Femur (tissue), 1 donor: ENCODE measurements at regions not wholly inside any gene's neighbourhood (a gene's known extent, or its start where the extent isn't known, plus 50 kb on each side); places are given as distances from the start of the nearest gene placed in this dataset.
A peak's percentile ranks its signal among the peaks of the same experiment; 100 is the strongest.

Experiments used
- DNase-seq: peaks from one replicate; pipeline ENCODE4 v3.0.0-alpha.2; 2017

DNA sequence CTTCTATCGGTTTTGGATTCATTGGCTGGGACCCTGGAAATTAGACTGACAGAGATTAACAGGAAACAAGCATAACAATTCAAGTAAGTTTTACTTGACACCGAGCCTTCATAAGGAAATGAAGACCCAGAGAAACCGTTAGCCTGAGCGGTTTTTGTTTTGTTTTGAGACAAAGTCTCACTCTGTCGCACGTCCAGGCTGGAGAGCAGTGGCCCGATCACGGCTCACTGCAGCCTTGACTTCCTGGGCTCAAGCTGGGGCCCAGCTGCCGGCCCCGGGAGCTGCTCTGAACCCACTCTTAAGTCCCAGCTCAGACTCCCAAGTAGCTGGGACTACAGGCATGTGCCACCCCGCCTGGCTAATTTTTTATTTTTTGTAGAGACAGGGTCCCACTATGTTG is 321.3 kb downstream of the SEC14L1 start:
- DNase-seq, result no peak

DNA sequence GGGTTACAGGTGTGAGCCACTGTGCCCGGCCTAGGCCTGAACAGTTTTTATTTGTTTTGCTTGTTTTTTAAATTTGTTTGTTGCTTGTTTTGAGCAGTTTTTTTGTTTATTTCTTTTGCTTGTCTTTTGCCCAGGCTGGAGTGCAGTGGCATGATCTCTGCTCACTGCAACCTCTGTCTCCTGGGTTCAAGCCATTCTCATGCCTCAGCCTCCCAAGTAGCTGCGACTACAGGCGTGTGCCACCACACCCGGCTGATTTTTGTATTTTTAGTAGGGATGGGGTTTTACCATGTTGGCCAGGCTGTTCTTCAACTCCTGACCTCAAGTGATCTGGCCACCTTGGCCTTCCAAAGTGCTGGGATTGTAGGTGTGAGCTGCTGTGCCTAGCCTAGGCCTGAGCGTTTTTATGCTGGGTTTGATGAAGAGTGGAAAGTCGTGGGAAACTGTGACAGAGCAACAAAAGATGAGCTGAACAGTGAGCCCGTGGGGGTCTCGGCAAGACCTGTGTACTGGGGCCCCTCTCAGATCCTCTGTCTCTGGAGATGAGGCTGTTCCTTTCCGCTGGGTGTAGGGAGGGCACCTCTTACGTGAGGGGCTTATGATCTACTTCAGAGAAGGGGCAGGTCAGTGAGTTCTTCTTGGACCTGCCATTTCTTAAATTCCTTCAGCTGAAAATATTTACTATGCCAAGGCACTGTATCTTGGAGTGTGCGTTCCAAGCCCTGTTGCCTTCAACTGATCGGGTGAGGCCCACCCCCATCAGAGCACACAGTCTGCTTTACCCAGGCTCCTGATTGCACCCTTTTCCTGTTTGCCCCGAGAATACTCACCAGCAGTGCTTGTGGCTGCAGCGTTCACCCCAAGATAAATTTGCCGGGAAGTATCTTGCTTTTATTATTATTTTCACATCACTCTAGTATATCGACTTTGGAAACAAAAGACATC is 322.1 kb downstream of the SEC14L1 start:
- DNase-seq, result no peak

DNA sequence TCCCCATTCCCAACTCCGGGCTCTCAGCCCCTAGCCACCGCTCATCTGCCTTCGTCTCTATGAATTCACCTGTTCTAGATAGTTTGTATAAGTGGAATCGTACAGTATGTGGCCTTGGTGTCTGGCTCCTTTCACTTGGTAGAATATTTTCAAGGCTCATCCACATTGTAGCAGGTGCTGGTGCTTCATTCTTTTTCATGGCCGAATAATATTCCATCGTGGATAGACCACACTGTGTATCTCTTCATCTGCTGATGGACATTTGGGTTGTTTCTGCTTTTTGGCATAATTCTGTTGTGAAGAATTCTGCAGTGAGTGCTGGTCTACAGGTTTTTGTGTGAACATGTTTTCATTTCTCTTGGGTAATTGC is 324.2 kb downstream of the SEC14L1 start:
- no peak for DNase-seq

DNA sequence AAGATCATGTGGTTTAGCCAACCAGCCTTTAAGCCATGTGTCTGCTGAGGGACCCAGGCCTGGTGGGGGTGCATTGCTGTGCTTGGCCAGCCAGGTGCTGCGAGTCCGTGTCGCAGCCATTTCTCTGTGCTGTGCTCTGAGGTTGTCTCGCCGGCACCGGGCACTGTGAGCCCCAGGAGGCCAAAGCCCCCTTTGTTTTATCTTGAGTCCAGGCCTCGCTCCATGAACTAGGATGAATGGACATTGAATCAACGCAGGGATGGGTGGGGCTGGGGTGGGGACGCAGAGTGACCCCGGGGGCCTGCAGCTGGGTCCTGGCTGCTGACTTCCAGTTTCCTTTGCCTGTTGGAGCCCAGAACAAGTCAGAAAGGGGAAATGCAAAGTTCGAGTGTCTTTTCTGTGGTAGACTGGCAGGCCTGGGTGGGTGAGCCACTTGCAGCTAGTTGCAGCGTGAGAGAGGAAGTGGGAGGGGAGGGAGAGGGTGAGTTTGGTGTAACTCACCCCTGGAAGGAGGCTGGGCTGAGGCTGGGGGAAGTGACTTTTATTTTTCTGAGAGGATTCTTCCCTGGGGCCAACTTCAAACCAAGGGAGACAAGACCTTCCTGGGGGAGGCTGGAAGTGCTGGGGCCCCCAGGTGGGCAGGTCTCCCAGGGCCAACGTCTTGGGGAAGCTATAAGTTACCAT is 324.7 kb downstream of the SEC14L1 start:
- DNase-seq, result peak; percentile 81

DNA sequence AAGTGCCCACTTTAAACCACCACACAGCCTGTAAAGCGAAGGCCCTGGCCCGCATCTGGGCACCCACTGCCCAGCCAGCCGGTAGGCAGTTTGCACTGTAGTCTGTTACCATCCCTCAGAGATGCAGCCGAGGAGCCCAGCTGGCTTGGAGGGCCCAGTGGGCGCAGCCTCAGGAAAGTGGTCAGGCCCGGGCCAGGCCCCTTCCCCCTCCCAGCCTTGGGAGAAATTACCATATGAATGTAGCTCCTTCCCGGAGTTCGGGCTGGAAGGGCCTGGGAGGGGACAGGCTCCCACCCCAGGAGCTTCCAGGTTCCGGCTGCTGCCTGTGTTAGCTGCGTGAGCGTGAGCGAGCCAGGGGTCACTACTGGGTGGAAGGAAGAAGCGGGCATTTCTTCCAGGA is 325.4 kb downstream of the SEC14L1 start:
- DNase-seq, result peak; percentile 74

DNA sequence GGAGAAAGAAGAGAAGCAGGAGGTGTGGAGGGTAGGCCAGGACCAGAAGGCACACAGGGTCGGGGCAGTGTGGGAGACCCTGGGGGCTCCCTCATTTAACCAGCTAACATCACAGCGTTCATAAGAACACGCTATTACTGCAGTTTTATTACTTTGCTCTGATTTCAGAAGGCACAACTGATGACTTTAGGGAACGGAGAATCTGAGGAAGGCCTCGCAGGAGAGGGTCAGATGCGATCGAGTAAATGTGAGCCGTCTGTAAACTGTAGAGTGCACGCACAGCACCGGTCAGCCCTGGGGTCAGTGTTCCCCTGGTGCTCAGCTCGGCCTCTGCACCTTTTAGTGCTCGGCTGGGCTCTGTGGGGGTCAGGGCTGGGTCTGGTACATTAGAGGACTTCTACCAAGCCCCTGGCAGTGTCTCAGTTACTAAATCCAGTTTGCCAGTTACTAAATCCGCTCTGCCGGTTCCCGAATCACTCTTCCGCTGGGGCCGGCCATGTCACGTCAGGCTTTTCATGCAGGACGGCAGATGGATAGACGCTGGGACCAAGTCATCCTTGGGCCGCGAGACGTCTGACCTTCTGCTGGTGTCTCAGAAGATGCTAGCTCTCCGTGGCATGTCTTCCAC is 325.9 kb downstream of the SEC14L1 start:
- DNase-seq, result no peak

DNA sequence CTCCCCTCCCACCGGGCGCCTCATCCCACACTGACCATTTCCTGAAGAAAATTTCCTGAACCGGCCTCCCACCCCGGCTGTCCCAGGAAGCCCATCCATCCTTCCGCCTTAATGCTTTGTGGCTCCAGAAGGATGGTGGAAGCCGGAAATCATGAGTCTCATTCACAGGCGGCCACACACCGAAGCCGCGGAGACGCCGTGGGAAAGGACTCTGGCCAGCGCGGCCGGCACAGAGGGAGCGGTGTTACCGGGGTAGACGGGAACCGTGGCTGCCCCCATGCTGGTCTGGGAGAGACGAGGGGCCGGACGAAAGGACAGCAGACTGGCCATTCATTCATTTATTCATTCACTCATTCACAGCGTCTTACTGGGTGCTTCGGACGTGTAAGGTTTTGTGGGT is 326.8 kb downstream of the SEC14L1 start:
- no peak for DNase-seq

DNA sequence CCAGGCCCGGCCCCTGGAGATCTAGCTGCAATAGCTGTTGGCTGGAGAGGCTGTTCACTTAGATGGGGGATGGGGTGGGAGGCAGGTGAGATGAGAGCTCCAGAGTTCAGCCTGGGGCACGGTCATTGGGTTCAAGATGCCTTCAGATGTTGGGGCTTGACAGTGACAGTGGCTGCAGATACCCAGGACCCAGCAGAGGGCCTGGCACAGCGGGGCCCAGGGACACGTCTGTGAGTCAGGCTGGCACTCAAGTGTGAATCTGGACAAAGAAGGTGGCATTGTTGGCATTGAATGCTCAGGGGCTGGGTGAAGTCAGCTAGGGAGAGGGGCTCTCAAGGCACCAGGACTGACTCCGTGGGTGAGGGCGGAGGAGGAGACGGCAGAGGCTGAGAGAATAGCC is 328.1 kb downstream of the SEC14L1 start:
- no peak for DNase-seq

DNA sequence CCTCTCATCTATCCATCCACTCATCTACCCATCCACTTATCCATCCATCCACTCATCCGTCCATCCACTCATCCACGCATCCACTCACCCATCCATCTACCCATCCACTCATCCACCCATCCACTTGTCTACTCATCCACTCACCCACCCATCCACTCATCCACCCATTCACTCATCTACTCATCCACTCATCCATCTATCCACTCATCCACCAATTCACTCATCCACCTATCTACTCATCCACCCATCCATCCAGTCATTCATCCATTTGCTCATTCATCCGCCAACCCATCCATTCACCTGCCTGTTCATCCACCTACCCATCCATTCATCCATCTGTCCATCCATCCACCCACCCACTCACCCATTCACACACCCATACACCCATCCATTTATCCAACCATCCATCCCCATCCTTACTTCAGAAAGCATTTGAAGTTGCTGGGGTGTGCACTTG is 329.6 kb downstream of the SEC14L1 start:
- no peak for DNase-seq

DNA sequence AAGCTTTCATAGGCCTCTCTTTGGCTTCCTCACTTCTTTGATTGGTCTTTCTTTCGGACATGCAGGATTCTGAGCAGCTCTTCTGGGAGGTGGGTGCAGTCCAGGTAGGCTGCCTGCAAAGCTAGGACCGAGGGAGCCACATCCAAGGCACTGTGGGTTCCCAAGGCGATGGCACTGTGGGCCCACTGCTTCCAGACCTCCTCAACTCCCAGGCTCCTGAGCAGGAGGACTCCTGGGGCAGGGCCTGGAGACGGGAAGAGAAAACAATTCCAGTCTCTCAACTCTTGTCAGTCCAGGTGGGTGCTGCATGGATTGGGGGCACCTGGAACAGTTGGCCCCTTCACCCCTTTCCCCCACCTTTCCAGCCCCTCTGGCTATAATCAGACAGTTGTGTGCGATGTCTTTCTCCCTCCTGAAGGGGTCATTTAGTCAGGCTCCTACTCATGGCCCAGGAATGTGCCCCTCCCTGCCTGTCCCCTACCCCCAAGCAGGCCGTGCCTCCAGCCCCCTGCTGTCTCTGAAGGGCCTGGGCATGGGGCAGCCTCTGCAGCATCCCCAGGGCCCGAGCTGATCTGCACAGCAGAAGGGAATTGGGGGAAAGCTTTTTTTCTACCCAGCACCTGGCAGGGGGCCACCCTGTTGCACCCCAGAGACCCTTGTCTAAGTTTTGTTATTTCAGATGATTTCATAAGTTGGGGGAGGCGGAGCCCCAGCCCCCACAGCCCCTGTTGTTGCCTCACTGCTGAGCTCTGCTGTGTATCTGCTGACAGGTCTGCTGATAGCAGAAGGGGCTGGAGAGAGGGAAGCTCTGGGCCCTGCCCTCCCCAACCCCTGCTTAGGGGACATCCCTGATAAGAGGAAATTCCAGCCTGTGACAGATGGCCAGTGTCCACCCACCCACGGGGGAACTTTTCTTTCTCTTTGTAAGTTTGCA is 330.3 kb downstream of the SEC14L1 start:
- DNase-seq, result peak; percentile 62

DNA sequence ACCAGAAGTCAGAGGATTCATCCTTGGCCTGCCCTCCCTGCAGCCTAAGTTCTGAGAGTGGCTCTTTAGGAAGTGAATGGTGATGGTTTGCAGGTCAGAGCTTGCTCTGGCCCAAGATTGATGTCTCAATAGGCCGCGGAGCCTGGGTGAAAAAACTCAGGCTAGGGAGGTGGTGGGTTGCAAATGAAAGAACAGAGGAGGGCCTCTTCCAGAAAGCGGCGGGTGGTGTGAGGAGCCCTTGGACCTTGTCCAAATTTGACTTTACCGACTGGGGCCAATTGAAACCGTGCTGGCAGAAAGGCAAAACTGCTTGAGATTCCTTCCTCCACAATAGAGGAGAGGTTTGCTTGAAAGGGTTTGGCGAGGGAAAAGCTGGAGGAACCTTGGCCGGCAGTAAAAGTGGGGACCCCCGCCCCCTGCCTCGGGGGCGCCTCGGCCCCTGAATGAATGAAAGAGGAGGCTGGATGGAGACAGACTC is 331.3 kb downstream of the SEC14L1 start:
- DNase-seq, result peak; percentile 80

DNA sequence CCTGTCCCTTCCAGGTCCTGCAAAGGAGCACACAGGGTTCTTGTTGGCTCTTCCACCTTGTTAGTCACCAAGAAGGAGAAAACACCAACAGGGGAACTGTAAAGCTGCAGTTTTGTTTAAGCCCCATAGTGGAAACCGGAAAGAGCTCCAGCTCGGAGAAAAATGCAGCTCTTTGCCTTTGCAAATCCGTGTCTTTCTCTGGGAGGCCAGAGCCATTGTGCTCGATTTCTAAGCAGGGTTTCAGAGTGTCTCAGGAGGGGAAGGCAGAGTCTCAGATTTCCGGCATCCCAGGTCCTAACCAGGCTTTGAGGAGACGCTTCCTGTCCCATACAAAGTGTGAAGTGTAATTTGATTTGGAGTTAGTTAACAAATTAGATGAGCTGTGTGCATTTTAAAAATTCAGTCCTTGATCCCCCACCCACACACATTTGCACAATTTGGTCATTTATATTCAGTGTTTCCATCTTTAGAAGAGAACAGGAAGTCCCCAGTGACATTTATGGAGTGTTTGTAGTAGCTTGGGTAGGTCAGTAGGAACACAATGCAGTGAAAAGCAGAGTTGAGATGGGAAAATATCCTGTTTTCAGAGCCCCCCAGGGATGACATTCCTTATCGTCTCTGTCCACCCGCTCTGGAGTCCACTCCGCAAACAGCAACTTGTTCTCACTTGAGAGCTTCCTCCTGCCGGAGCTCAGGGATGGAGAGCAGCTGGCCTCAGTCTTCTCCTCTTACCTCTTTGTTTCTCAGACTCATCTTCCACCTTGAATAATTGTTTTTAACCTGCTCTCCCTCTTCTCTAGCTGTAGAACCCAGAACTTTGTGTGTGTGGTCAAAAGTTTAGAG is 331.9 kb downstream of the SEC14L1 start:
- no peak for DNase-seq

DNA sequence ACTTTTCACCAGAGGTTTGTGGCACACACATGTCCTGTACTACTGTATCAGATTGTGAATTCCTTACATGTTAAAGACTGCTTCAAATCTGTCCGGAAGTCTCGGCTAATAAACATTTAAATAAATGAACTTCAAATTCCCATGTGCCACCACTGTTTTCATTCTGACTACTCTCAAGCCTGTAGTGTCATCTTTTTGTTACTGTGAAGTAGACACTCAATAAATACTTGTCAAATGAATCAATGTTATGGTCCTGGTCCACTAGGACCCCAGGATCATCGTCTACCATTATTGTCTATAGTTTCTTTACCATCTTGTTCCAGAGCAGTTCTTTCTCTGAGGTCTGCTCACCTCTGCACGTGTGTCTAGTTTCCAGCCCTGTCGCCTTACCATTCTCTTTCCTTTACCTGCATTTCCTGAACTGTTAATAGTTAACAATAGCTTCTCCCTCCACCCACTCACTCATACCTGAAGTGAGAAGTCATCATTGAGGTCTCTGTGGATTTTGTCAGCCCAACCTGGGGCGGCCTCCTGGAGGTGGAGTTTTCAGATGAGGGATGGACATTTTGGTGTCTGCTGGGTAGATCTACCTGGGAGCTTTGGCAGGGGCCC is 333.0 kb downstream of the SEC14L1 start:
- no peak for DNase-seq

DNA sequence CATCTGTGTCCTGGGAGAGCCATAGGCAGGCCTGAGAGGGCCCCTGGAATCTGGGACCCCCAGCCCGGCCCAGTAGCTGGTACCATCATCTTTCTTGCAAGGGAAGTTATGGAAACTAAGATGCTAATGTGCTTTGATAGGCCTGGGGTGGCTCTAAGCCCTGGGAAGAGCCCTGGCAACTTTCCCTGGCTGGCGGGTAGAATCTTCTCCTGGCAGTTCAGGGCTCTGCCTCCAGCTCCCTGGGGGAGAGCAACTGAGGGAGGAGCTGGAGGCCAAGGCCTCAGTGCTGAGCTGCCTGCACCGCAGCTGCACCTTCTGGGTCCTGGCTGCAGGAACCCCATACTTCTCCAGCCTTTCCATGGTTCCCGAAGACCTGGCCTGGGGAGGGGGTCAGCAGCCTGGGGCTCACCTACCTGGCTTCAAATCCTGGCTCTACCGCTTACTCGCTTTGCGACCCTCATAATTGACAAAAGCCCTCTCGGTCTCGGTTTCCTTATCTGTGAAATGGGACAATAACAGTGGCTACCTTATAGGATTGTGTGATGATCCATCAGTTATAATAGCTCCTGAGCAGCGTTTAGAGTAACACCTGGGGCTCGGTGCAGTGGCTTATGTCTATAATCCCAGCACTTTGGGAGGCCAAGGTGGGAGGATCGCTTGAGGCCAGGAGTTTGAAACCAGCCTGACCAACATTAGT is 333.7 kb downstream of the SEC14L1 start:
- no peak for DNase-seq

DNA sequence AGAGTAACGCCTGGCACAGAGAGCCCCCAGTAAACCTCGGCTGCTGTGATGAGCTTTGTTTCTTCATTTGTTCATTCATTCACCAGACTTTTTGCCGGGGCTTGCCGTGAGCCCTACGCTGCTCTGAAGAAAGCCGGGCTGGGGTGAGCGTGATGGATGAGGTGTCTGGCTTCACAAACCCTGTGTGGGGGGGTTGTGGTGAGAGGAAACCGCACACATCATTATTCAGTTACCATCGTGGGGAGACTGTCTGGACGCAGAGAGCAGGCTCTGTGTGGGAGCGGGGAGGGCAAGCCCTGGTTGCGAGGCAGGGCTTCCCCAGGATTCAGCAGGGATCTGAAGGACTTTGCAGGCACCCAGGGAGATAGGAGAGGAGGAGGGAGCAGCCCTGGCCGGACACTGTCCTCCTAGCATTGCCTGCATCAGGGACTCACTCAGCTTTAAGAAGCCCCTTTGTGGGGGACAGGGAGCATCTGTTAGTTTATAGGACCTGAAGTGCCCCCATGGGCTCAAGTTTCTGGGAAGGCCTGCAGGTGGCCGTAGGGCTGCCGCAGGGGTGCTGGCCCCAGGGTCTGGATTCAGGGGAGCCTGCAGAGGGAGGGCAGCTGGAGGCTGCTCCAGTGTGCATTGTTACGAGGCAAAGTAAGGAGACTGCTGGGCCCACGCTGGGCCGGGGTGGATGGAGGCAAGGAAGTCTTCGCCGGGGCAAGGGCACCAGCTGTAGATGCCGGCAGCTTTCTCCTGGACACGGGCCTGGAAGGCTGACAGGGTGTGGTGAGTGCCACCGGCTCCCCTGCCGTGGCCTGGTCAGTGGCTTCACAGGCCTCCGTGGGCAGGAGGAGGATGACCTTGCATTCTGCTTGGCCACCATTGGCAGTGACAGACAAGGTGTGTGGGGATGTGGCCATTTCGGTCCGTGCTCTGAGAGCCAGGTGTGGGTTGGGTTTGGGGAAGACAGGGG is 334.5 kb downstream of the SEC14L1 start:
- DNase-seq, result no peak

DNA sequence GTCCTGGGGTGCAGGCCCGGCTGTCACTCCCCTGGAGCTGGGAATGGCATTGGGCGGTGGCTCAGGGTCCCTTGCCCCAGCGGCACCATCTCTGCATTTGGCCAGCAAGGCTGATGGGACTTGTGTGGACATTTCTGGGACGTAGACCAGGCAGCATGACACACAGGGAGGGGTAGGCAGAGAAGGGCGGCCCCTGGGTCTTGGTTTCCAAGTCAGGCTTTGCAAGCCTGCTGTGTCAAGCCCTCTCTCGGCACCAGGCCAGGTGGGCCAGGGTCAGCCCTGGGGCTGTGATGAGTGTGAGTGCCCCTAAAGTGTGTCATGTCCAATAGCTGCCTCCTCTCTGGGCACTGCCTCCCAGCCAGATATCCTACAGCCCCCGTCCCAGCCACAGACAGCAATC is 335.2 kb downstream of the SEC14L1 start:
- no peak for DNase-seq

DNA sequence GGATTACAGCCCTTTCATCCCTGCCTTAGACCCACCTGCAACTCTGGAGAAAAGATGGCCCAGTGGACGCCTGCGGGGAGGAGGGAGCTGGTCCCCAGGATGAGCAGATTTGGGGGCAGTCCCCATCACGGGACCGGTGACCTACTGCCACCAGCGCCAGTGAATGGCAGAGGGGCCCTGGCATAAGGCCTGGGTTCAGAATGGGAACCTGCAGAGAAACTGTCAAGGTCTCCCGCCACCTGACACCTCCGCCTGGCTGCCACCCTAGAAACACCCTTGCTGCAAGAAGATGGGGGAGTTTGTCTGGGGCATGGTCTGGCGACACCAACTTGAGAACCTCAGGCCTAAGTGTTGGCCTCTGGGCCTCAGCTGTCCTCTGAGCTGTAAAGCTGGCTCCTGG is 335.7 kb downstream of the SEC14L1 start:
- no peak for DNase-seq

DNA sequence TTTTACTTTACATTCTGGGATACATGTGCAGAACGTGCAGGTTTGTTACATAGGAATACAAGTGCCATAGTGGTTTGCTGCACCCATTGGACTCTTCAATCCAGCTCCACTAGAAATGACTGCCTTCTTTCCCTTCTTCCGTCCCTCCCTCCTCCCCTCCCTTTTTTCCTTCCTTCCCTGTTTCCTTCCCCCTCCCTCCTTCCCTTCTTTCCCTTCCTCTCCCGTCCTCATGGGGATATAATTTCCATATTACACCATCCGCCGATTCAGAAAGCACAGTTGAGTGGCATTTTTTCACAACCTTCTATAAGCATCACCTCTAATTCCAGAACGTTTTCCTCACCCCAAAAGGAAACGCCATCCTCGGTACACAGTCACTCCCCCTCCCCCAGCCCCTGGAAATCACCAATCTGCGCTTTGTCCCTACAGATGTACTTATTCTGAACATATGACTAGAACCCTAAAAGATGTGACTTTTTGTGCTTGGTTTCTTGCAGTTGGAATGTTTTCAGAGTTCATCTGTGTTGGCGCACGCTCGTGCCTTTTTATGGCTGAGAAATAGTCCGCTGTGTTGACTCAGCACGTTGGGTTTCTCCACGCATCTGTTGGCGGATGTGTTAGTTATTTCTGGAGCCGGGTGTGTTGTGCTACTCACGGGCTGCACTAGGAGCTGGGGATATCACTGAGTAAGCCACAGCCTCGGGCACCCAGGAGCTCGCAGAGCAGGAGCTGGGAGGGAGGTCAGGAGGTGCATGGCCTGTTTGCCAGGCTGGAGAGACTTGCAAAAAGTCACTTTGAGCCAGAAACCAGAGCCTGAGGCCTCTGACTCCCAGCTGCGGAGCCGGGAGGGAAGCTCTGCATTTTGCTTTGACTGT is 336.4 kb downstream of the SEC14L1 start:
- DNase-seq, result peak; percentile 85
